HEK293 (cell line): ENCODE measurements at regions not wholly inside any gene's neighbourhood (a gene's known extent, or its start where the extent isn't known, plus 50 kb on each side); places are given as distances from the start of the nearest gene placed in this dataset.

Experiments
- CTCF ChIA-PET: fragments of 350-600 bp; formaldehyde crosslinking; extraction: SDS; loops from one replicate; lab custom pipeline; 2021; ENCODE audit warnings: antibody characterized with exemption; lab: Yijun Ruan, JAX
- POLR2A ChIA-PET: fragments of 300-600 bp; formaldehyde crosslinking; extraction: SDS; loops from one replicate; lab custom pipeline; 2020; ENCODE audit warnings: antibody characterized with exemption, inconsistent platforms; lab: Yijun Ruan, JAX
- H3K27ac ChIP-seq: fragments of 200-500 bp; sonication (Bioruptor generic); 2 replicates; pipeline ENCODE4 v1.5.1; 2014; ENCODE audit warnings: low read depth, low read length, control low read depth, inconsistent platforms; ENCODE audit errors: extremely low read depth
- H3K36me3 ChIP-seq, 2 experiments: fragments of 200-500 bp in 1 of 2; sonication (Bioruptor generic) in 1 of 2; 1 replicate in 1 of 2; 2 replicates in 1 of 2; pipeline ENCODE4 v1.5.1; 2014 to 2017; ENCODE audit warnings: inconsistent platforms in 2 of 2, low read length in 2 of 2; ENCODE audit not compliant: control insufficient read depth in 2 of 2, insufficient read depth in 1 of 2
- H3K4me1 ChIP-seq: fragments of 200-500 bp; sonication (Bioruptor generic); 2 replicates; pipeline ENCODE4 v1.5.1; 2014; ENCODE audit warnings: mild to moderate bottlenecking, low read length, inconsistent platforms; ENCODE audit not compliant: control insufficient read depth, insufficient read depth
- H3K4me3 ChIP-seq: 2 replicates; pipeline ENCODE4 v1.5.1; 2011; ENCODE audit warnings: low read depth, mild to moderate bottlenecking, control low read depth, low read length, moderate library complexity
- H3K9me3 ChIP-seq: fragments of 200-500 bp; sonication (Bioruptor generic); 2 replicates; pipeline ENCODE4 v1.5.1; 2014; ENCODE audit warnings: low read depth, low read length, inconsistent platforms; ENCODE audit not compliant: control insufficient read depth, insufficient read depth
- KLF9 ChIP-seq: fragments of 450-650 bp; formaldehyde crosslinking; IDR thresholded peaks from 2 replicates; pipeline ENCODE4 v1.5.1; 2016; ENCODE audit warnings: missing biosample characterization, missing genetic modification characterization, low read depth
- SCRT1 ChIP-seq: fragments of 450-650 bp; formaldehyde crosslinking; IDR thresholded peaks from 2 replicates; pipeline ENCODE4 v1.5.1; 2016; ENCODE audit warnings: missing biosample characterization, missing genetic modification characterization, borderline replicate concordance
- SP3 ChIP-seq: fragments of 450-650 bp; formaldehyde crosslinking; IDR thresholded peaks from 2 replicates; pipeline ENCODE4 v1.5.1; 2016; ENCODE audit warnings: missing biosample characterization, missing genetic modification characterization
- YY1 ChIP-seq: fragments of 450-650 bp; formaldehyde crosslinking; IDR thresholded peaks from 2 replicates; pipeline ENCODE4 v1.5.1; 2018; ENCODE audit warnings: missing biosample characterization, missing genetic modification characterization
- ZBTB20 ChIP-seq: fragments of 450-650 bp; formaldehyde crosslinking; IDR thresholded peaks from 2 replicates; pipeline ENCODE4 v1.5.1; 2016; ENCODE audit warnings: missing biosample characterization, missing genetic modification characterization
- ZFP41 ChIP-seq: fragments of 450-650 bp; formaldehyde crosslinking; IDR thresholded peaks from 2 replicates; pipeline ENCODE4 v1.5.1; 2016; ENCODE audit warnings: missing biosample characterization, missing genetic modification characterization, borderline replicate concordance
- ZNF155 ChIP-seq: fragments of 450-650 bp; formaldehyde crosslinking; IDR thresholded peaks from 2 replicates; pipeline ENCODE4 v1.5.1; 2016; ENCODE audit warnings: missing biosample characterization, missing genetic modification characterization
- ZNF16 ChIP-seq: fragments of 450-650 bp; formaldehyde crosslinking; IDR thresholded peaks from 2 replicates; pipeline ENCODE4 v1.5.1; 2016; ENCODE audit warnings: low read depth, missing biosample characterization, missing genetic modification characterization
- ZNF239 ChIP-seq: fragments of 450-650 bp; formaldehyde crosslinking; IDR thresholded peaks from 2 replicates; pipeline ENCODE4 v1.5.1; 2016; ENCODE audit warnings: missing biosample characterization, missing genetic modification characterization
- ZNF350 ChIP-seq: fragments of 450-650 bp; formaldehyde crosslinking; IDR thresholded peaks from 2 replicates; pipeline ENCODE4 v1.5.0; 2017; ENCODE audit warnings: missing biosample characterization, mild to moderate bottlenecking, missing genetic modification characterization
- ZNF530 ChIP-seq: fragments of 450-650 bp; formaldehyde crosslinking; IDR thresholded peaks from 2 replicates; pipeline ENCODE4 v1.5.1; 2016; ENCODE audit warnings: low read depth, missing biosample characterization, missing genetic modification characterization
- ZNF645 ChIP-seq: fragments of 450-650 bp; formaldehyde crosslinking; IDR thresholded peaks from 2 replicates; pipeline ENCODE4; 2016; ENCODE audit warnings: missing biosample characterization, missing genetic modification characterization
- ZNF664 ChIP-seq: fragments of 450-650 bp; formaldehyde crosslinking; IDR thresholded peaks from 2 replicates; pipeline ENCODE4 v1.5.1; 2016; ENCODE audit warnings: missing biosample characterization, missing genetic modification characterization
- ZNF777 ChIP-seq: fragments of 450-650 bp; formaldehyde crosslinking; IDR thresholded peaks from 2 replicates; pipeline ENCODE4 v1.5.1; 2017; ENCODE audit warnings: missing biosample characterization, missing genetic modification characterization, borderline replicate concordance
- TF ChIP-seq, protein P1 (sequence below): fragments of 450-650 bp; formaldehyde crosslinking; IDR thresholded peaks from 2 replicates; pipeline ENCODE4 v1.5.1; 2016; ENCODE audit warnings: missing biosample characterization, missing genetic modification characterization

- peak; percentile 85; the same call in 1 of the 2 replicates for TF ChIP-seq ZNF530 (tag by site-specific recombination)
- no peak for TF ChIP-seq ZNF350 (tag by site-specific recombination)
- no peak for TF ChIP-seq ZFP41 (tag by site-specific recombination)
- TF ChIP-seq ZNF777 (tag by site-specific recombination) = no peak
- TF ChIP-seq ZNF239 (tag by site-specific recombination) = no peak
- TF ChIP-seq SP3 (tag by site-specific recombination) = no peak
- H3K27ac ChIP-seq = no peak overlapping the region
Observed at GRCh38 chr3:72231439-72232196, 446.7 kb upstream of the PROK2 start.

DNA sequence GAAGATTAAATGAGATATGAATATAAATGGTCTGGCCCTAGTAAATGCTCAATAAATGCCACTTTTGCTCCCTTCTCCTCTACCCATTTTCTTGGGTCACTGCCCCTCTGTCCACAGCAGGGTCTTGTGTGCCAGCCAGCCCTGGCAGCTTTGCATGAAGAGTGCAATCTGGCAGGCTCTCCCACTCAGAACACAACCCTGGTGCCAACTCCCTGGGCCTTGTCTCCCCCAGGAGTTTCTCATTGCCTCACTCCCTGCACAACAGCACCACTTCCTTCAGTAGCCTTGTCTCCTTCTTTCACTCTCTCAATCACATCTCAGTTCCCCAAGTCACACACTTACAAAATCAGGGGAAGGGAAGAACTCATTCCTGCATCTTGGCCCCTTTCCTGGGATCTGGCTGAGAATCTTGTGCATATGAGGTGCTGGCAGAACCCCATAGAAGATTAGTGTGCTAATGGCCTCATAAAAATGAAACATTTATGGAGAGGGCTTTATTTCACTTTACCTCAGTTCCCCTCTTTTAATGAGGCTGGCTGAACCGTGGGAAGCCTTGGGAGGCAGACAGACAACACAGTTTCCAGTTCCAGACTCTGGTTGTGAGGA lies 445.9 kb upstream of the PROK2 start:
- H3K4me3 ChIP-seq = no peak overlapping the region
- POLR2A ChIA-PET = no interaction called here
- CTCF ChIA-PET = interaction anchor here (0.9 kb wide), 1 partner anchor 354 kb away, joined by 3 read pairs; no protein-coding TSS in a partner anchor
- no peak overlapping the region for H3K27ac ChIP-seq
- H3K9me3 ChIP-seq = no peaks in the 10 kb centered on the region
- H3K4me1 ChIP-seq = no peaks in the 10 kb centered on the region
- TF ChIP-seq ZNF664 (tag by site-specific recombination) (0 out of 2 replicates have a peak, but pooled peaks have one; percentile 43), SCRT1 (no peak)
- TF ChIP-seq, protein P1, sequence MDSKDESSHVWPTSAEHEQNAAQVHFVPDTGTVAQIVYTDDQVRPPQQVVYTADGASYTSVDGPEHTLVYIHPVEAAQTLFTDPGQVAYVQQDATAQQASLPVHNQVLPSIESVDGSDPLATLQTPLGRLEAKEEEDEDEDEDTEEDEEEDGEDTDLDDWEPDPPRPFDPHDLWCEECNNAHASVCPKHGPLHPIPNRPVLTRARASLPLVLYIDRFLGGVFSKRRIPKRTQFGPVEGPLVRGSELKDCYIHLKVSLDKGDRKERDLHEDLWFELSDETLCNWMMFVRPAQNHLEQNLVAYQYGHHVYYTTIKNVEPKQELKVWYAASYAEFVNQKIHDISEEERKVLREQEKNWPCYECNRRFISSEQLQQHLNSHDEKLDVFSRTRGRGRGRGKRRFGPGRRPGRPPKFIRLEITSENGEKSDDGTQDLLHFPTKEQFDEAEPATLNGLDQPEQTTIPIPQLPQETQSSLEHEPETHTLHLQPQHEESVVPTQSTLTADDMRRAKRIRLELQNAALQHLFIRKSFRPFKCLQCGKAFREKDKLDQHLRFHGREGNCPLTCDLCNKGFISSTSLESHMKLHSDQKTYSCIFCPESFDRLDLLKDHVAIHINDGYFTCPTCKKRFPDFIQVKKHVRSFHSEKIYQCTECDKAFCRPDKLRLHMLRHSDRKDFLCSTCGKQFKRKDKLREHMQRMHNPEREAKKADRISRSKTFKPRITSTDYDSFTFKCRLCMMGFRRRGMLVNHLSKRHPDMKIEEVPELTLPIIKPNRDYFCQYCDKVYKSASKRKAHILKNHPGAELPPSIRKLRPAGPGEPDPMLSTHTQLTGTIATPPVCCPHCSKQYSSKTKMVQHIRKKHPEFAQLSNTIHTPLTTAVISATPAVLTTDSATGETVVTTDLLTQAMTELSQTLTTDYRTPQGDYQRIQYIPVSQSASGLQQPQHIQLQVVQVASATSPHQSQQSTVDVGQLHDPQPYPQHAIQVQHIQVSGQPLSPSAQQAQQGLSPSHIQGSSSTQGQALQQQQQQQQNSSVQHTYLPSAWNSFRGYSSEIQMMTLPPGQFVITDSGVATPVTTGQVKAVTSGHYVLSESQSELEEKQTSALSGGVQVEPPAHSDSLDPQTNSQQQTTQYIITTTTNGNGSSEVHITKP = 0 out of 2 replicates have a peak, but pooled peaks have one; percentile 39
- H3K36me3 ChIP-seq = no peaks in the 10 kb centered on the region

More at GRCh38 chr3:72231439-72232196, 446.7 kb upstream of the PROK2 start:
- ChIA-PET POLR2A (no interaction called here), CTCF (interaction anchor here (0.9 kb wide), 1 partner anchor 355 kb away, joined by 3 read pairs; no protein-coding TSS in a partner anchor)
- no peaks in the 10 kb centered on the region for H3K36me3 ChIP-seq
- no peaks in the 10 kb centered on the region for H3K4me1 ChIP-seq
- H3K9me3 ChIP-seq = no peaks in the 10 kb centered on the region
- no peak overlapping the region for H3K4me3 ChIP-seq

GRCh38 chr3:72229952-72230351 lies 445.0 kb upstream of the PROK2 start:
- Histone ChIP-seq H3K4me3 (no peak overlapping the region), H3K27ac (no peak overlapping the region), H3K9me3 (no peaks in the 10 kb centered on the region), H3K4me1 (no peaks in the 10 kb centered on the region), H3K36me3 (no peaks in the 10 kb centered on the region)
- CTCF ChIA-PET = no interaction called here
- TF ChIP-seq ZNF16 (tag by site-specific recombination) = no peak
- POLR2A ChIA-PET = no interaction called here

GRCh38 chr3:72227486-72228070 lies 442.6 kb upstream of the PROK2 start:
- H3K4me1 ChIP-seq = no peaks in the 10 kb centered on the region
- no peak overlapping the region for H3K4me3 ChIP-seq
- POLR2A ChIA-PET = no interaction called here
- no peaks in the 10 kb centered on the region for H3K9me3 ChIP-seq
- CTCF ChIA-PET = no interaction called here
- TF ChIP-seq ZBTB20 (tag by site-specific recombination) = peak; percentile 65
- TF ChIP-seq KLF9 = no peak
- TF ChIP-seq ZNF645 (tag by site-specific recombination) = no peak
- TF ChIP-seq YY1 (tag by site-specific recombination) = no peak
- no peak for TF ChIP-seq ZNF155 (tag by site-specific recombination)
- H3K36me3 ChIP-seq = no peaks in the 10 kb centered on the region
- H3K27ac ChIP-seq = no peak overlapping the region
